ENCODE measurements at regions not wholly inside any gene's neighbourhood (a gene's known extent, or its start where the extent isn't known, plus 50 kb on each side); places are given as distances from the start of the nearest gene placed in this dataset.
A peak's percentile ranks its signal among the peaks of the same experiment; 100 is the strongest.

- in situ Hi-C loops (cut with HindIII; ENCODE audit: low pct_unique_long_range_greater_than_20kb, low sequenced_read_pairs): no loop called here
- DNase-seq (ENCODE audit: low read depth in 1 of 2, low spot score in 1 of 2): no peak
- TF ChIP-seq JUND (IDR thresholded peaks at IDR 0.05; ENCODE audit: low read depth): no peak
Observed at GRCh38 chr13:33686772-33687480, 131.0 kb upstream of the RFC3 start.

GRCh38 chr13:33690354-33690753 lies 127.6 kb upstream of the RFC3 start:
- DNase-seq (ENCODE audit: low read depth in 1 of 2, low spot score in 1 of 2): no peak
- TF ChIP-seq JUND (IDR thresholded peaks at IDR 0.05; ENCODE audit: low read depth): no peak
- in situ Hi-C loops (cut with HindIII; ENCODE audit: low pct_unique_long_range_greater_than_20kb, low sequenced_read_pairs): no loop called here

- no peak for DNase-seq (ENCODE audit: low read depth in 1 of 2, low spot score in 1 of 2)
- in situ Hi-C loops (cut with HindIII; ENCODE audit: low pct_unique_long_range_greater_than_20kb, low sequenced_read_pairs): no loop called here
- no peak for TF ChIP-seq JUND (IDR thresholded peaks at IDR 0.05; ENCODE audit: low read depth)
Observed at GRCh38 chr13:33691980-33692379, 126.0 kb upstream of the RFC3 start.

GRCh38 chr13:33692531-33692930 lies 125.4 kb upstream of the RFC3 start:
- DNase-seq (ENCODE audit: low read depth in 1 of 2, low spot score in 1 of 2): peak in 1 of 2 experiments; percentile 29
- in situ Hi-C loops (cut with HindIII; ENCODE audit: low pct_unique_long_range_greater_than_20kb, low sequenced_read_pairs): no loop called here
- no peak for TF ChIP-seq JUND (IDR thresholded peaks at IDR 0.05; ENCODE audit: low read depth)

- no peak for TF ChIP-seq JUND (IDR thresholded peaks at IDR 0.05; ENCODE audit: low read depth)
- DNase-seq (ENCODE audit: low read depth in 1 of 2, low spot score in 1 of 2): no peak
- in situ Hi-C loops (cut with HindIII; ENCODE audit: low pct_unique_long_range_greater_than_20kb, low sequenced_read_pairs): no loop called here
Observed at GRCh38 chr13:33694546-33694945, 123.4 kb upstream of the RFC3 start.

GRCh38 chr13:33696530-33696929 lies 121.4 kb upstream of the RFC3 start:
- no peak for DNase-seq (ENCODE audit: low read depth in 1 of 2, low spot score in 1 of 2)
- TF ChIP-seq JUND (IDR thresholded peaks at IDR 0.05; ENCODE audit: low read depth): no peak
- in situ Hi-C loops (cut with HindIII; ENCODE audit: low pct_unique_long_range_greater_than_20kb, low sequenced_read_pairs): no loop called here

GRCh38 chr13:33697926-33698325 lies 120.0 kb upstream of the RFC3 start:
- in situ Hi-C loops (cut with HindIII; ENCODE audit: low pct_unique_long_range_greater_than_20kb, low sequenced_read_pairs): no loop called here
- DNase-seq (ENCODE audit: low read depth in 1 of 2, low spot score in 1 of 2): no peak
- TF ChIP-seq JUND (IDR thresholded peaks at IDR 0.05; ENCODE audit: low read depth): no peak

GRCh38 chr13:33707449-33707848 lies 110.5 kb upstream of the RFC3 start:
- in situ Hi-C loops (cut with HindIII; ENCODE audit: low pct_unique_long_range_greater_than_20kb, low sequenced_read_pairs): no loop called here
- DNase-seq (ENCODE audit: low read depth in 1 of 2, low spot score in 1 of 2): no peak
- TF ChIP-seq JUND (IDR thresholded peaks at IDR 0.05; ENCODE audit: low read depth): no peak

- no peak for DNase-seq (ENCODE audit: low read depth in 1 of 2, low spot score in 1 of 2)
- no peak for TF ChIP-seq JUND (IDR thresholded peaks at IDR 0.05; ENCODE audit: low read depth)
- in situ Hi-C loops (cut with HindIII; ENCODE audit: low pct_unique_long_range_greater_than_20kb, low sequenced_read_pairs): no loop called here
Observed at GRCh38 chr13:33710924-33711323, 107.0 kb upstream of the RFC3 start.

GRCh38 chr13:33711436-33711835 lies 106.5 kb upstream of the RFC3 start:
- DNase-seq (ENCODE audit: low read depth in 1 of 2, low spot score in 1 of 2): no peak
- TF ChIP-seq JUND (IDR thresholded peaks at IDR 0.05; ENCODE audit: low read depth): no peak
- in situ Hi-C loops (cut with HindIII; ENCODE audit: low pct_unique_long_range_greater_than_20kb, low sequenced_read_pairs): no loop called here

- peak in 1 of 2 experiments; percentile 20 for DNase-seq (ENCODE audit: low read depth in 1 of 2, low spot score in 1 of 2)
- in situ Hi-C loops (cut with HindIII; ENCODE audit: low pct_unique_long_range_greater_than_20kb, low sequenced_read_pairs): no loop called here
- no peak for TF ChIP-seq JUND (IDR thresholded peaks at IDR 0.05; ENCODE audit: low read depth)
Observed at GRCh38 chr13:33717775-33718174, 100.2 kb upstream of the RFC3 start.

- DNase-seq (ENCODE audit: low read depth in 1 of 2, low spot score in 1 of 2): no peak
- in situ Hi-C loops (cut with HindIII; ENCODE audit: low pct_unique_long_range_greater_than_20kb, low sequenced_read_pairs): no loop called here
Observed at GRCh38 chr13:33721724-33722123, 96.2 kb upstream of the RFC3 start.

GRCh38 chr13:33722216-33722915 lies 95.6 kb upstream of the RFC3 start:
- in situ Hi-C loops (cut with HindIII; ENCODE audit: low pct_unique_long_range_greater_than_20kb, low sequenced_read_pairs): no loop called here
- TF ChIP-seq JUND (IDR thresholded peaks at IDR 0.05; ENCODE audit: low read depth): no peak
- DNase-seq (ENCODE audit: low read depth in 1 of 2, low spot score in 1 of 2): no peak

More at GRCh38 chr13:33721724-33722123, 96.2 kb upstream of the RFC3 start:
- no peak for TF ChIP-seq JUND (IDR thresholded peaks at IDR 0.05; ENCODE audit: low read depth)

Data from T47D (cell line).